ENCODE measurements at regions not wholly inside any gene's neighbourhood (a gene's known extent, or its start where the extent isn't known, plus 50 kb on each side); places are given as distances from the start of the nearest gene placed in this dataset.

DNA sequence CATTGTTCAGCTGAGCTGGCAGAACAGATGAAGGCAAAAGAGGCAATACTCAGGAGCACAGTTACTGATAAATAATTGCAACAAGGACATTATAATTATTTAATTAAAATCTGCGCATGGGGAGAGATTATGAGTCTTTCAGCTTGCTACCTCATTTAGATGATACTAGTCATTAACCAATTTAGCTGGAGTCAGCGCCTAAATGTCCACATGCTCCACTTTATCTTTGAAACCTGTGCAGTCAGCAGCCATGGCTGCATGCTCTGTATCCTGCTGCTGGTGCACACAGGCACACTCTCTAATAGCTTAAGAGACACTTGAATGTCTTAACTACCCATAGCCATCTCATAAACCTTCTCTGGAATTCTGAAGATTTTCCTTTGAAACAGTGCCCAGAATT is 196.8 kb downstream of the PPP1R3A start:
- H3K36me3 ChIP-seq (replicated peaks; ENCODE audit: insufficient read depth, low read length) = no peaks in the 10 kb centered on the region
- no peak overlapping the region for H3K9ac ChIP-seq (ENCODE audit: low read length)
- TF ChIP-seq, protein P1, sequence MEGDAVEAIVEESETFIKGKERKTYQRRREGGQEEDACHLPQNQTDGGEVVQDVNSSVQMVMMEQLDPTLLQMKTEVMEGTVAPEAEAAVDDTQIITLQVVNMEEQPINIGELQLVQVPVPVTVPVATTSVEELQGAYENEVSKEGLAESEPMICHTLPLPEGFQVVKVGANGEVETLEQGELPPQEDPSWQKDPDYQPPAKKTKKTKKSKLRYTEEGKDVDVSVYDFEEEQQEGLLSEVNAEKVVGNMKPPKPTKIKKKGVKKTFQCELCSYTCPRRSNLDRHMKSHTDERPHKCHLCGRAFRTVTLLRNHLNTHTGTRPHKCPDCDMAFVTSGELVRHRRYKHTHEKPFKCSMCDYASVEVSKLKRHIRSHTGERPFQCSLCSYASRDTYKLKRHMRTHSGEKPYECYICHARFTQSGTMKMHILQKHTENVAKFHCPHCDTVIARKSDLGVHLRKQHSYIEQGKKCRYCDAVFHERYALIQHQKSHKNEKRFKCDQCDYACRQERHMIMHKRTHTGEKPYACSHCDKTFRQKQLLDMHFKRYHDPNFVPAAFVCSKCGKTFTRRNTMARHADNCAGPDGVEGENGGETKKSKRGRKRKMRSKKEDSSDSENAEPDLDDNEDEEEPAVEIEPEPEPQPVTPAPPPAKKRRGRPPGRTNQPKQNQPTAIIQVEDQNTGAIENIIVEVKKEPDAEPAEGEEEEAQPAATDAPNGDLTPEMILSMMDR (IDR thresholded peaks at IDR 0.05; ENCODE audit: low read length) = no peak
- no peaks in the 10 kb centered on the region for H3K79me2 ChIP-seq (ENCODE audit: low read length)
- no peak overlapping the region for H2AFZ ChIP-seq (ENCODE audit: low read length)
- H3K9me3 ChIP-seq (replicated peaks; ENCODE audit: insufficient read depth, low read length) = no peaks in the 10 kb centered on the region
- H3K27ac ChIP-seq (ENCODE audit: low read length) = no peak overlapping the region
- H3K4me1 ChIP-seq (ENCODE audit: low read length) = no peaks in the 10 kb centered on the region
- H3F3A ChIP-seq (ENCODE audit: insufficient read depth, low read length) = no peaks in the 10 kb centered on the region
- H4K20me1 ChIP-seq (ENCODE audit: insufficient read depth, low read length) = no peaks in the 10 kb centered on the region
- no peak overlapping the region for H3K4me3 ChIP-seq (ENCODE audit: low read length)
- H3K4me2 ChIP-seq (ENCODE audit: low read depth, low read length) = no peak overlapping the region
- peak; percentile 5 for DNase-seq
- H3K9me2 ChIP-seq (replicated peaks; ENCODE audit: insufficient read depth, low read length) = no peaks in the 10 kb centered on the region
- H3K27me3 ChIP-seq (replicated peaks; ENCODE audit: insufficient read depth, low read length) = no peaks in the 10 kb centered on the region

DNA sequence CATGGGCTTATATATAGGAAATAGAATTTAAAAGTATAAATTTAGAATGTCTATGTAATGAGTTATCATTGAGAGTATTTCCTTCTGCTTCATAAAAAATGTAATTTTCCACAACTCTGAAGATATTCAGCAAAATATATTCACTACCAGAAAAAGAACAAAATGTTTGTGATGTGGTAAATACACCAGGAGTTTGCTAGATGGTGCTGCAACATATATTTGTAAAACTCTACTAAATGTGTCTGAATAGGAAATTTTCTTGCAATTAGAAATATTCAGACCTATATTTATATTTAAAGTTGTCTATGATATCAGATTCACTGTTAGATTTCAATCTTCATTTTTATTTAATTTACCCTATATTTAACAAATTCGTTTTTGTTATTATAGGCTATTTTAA is 201.1 kb downstream of the PPP1R3A start:
- H3K4me2 ChIP-seq (ENCODE audit: low read depth, low read length) = no peak overlapping the region
- H3K9ac ChIP-seq (ENCODE audit: low read length) = no peak overlapping the region
- TF ChIP-seq EZH2 (optimal IDR thresholded peaks at IDR 0.05; ENCODE audit: low read depth, low read length) = no peak
- TF ChIP-seq, protein P1 (IDR thresholded peaks at IDR 0.05; ENCODE audit: low read length) = no peak
- H3K79me2 ChIP-seq (ENCODE audit: low read length) = no peaks in the 10 kb centered on the region
- no peaks in the 10 kb centered on the region for H3K36me3 ChIP-seq (replicated peaks; ENCODE audit: insufficient read depth, low read length)
- H2AFZ ChIP-seq (ENCODE audit: low read length) = no peak overlapping the region
- no peak overlapping the region for H3K4me3 ChIP-seq (ENCODE audit: low read length)
- no peaks in the 10 kb centered on the region for H3K9me3 ChIP-seq (replicated peaks; ENCODE audit: insufficient read depth, low read length)
- H3K27me3 ChIP-seq (replicated peaks; ENCODE audit: insufficient read depth, low read length) = no peaks in the 10 kb centered on the region
- H3F3A ChIP-seq (ENCODE audit: insufficient read depth, low read length) = no peaks in the 10 kb centered on the region
- H4K20me1 ChIP-seq (ENCODE audit: insufficient read depth, low read length) = no peaks in the 10 kb centered on the region
- no peaks in the 10 kb centered on the region for H3K9me2 ChIP-seq (replicated peaks; ENCODE audit: insufficient read depth, low read length)
- H3K4me1 ChIP-seq (ENCODE audit: low read length) = 0 out of 2 replicates have a peak, but pooled peaks cover 3% of the 10 kb centered on the region
- no peak for DNase-seq
- no peak overlapping the region for H3K27ac ChIP-seq (ENCODE audit: low read length)

DNA sequence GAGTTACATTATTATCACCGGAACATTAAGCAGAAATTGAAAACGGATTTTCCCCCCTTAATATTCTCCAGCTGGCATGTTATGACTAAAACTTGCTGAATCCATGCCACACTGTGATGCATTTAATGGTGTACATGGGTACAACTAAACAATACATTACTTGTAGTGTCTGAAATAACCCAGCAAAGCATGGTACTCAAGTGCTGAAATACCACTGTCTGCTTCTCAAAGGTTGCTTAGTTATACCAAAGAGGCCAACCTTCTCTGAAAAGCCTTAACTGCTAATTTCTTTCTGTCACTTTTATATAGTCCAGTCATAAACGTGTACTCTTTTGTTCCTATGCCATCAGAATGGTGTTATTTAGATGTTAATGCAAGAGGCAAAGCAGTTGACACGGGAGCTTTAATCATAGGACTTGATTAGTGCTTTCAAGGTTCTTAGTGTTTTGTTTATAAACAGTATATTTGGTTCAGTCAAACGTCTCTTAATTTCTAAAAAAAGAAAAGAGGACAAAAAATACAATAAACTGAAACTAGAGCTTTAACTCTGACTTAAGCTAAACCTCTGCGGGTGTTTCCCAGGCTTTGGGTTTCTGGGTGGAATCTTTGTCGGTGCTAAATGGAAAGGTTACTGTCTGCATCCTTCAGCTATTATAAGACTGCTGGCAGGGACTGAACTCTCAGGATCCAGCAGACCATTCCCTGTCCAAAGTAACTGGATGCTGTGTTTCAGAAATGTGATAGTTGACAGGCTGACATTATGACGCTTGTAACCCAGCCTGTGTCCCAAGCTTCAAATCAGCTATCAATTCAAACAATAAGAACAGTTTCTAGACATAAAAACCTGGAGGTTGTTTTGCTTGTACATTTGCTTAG is 202.6 kb downstream of the PPP1R3A start:
- Histone ChIP-seq H3K27ac (ENCODE audit: low read length) (no peak overlapping the region), H3K79me2 (ENCODE audit: low read length) (no peaks in the 10 kb centered on the region), H3F3A (ENCODE audit: insufficient read depth, low read length) (no peaks in the 10 kb centered on the region), H2AFZ (ENCODE audit: low read length) (no peak overlapping the region), H3K36me3 (replicated peaks; ENCODE audit: insufficient read depth, low read length) (no peaks in the 10 kb centered on the region), H3K9me2 (replicated peaks; ENCODE audit: insufficient read depth, low read length) (no peaks in the 10 kb centered on the region), H3K4me3 (ENCODE audit: low read length) (no peak overlapping the region), H3K9me3 (replicated peaks; ENCODE audit: insufficient read depth, low read length) (no peaks in the 10 kb centered on the region), H3K4me2 (ENCODE audit: low read depth, low read length) (no peak overlapping the region), H3K9ac (ENCODE audit: low read length) (no peak overlapping the region), H3K27me3 (replicated peaks; ENCODE audit: insufficient read depth, low read length) (no peaks in the 10 kb centered on the region), H4K20me1 (ENCODE audit: insufficient read depth, low read length) (no peaks in the 10 kb centered on the region), H3K4me1 (ENCODE audit: low read length) (0 out of 2 replicates have a peak, but pooled peaks cover 3% of the 10 kb centered on the region)
- no peak for TF ChIP-seq EZH2phosphoT487 (IDR thresholded peaks at IDR 0.05; ENCODE audit: low read length)
- no peak for TF ChIP-seq EZH2 (optimal IDR thresholded peaks at IDR 0.05; ENCODE audit: low read depth, low read length)
- TF ChIP-seq, protein P1 (IDR thresholded peaks at IDR 0.05; ENCODE audit: low read length) = no peak
- no peak for DNase-seq
